ENCODE measurements at regions not wholly inside any gene's neighbourhood (a gene's known extent, or its start where the extent isn't known, plus 50 kb on each side); places are given as distances from the start of the nearest gene placed in this dataset.
A peak's percentile ranks its signal among the peaks of the same experiment; 100 is the strongest.

DNA sequence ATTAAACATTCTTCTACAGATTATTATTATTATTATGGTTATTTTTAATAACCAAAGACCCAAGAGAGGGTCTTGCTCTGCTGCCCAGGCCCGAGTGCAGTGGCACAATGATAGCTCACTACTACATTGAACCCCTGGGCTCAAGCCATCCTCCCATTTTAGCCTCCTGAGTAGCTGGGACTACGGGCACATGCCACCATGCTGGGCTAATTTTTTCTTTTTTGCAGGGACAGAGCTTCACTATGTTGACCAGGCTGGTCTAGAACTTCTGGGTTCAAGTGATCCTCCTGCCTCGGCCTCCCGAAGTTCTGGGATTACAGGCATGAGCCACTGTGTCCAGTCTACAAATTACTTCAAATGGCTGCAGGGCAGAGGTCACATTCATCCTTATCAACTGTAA lies 179.8 kb downstream of the KCNRG start:
- DNase-seq (ENCODE audit: low spot score): no peak

GRCh38 chr13:50196118-50196517 lies 180.9 kb downstream of the KCNRG start:
- DNase-seq (ENCODE audit: low spot score): no peak

GRCh38 chr13:50197705-50198104 lies 182.5 kb downstream of the KCNRG start:
- DNase-seq (ENCODE audit: low spot score): no peak

DNA sequence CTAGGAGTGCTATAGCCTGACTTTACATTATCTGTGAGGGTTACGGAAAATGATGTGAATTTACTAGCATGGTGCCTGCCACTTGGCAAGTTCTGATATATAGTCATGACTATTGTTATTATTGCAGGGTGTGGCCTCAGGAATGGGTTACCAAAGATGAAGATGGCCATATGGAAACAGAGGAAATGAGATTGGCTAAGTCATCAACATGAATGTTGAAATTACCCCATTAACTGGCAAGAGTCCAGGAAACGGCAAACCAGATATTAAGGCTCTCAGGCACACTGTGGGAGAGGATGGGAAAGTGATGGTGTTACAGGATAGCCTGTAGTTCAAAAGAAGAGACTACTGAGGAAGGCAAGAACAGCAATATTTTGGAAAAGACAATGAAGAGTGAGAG lies 183.3 kb downstream of the KCNRG start:
- DNase-seq (ENCODE audit: low spot score): no peak

DNA sequence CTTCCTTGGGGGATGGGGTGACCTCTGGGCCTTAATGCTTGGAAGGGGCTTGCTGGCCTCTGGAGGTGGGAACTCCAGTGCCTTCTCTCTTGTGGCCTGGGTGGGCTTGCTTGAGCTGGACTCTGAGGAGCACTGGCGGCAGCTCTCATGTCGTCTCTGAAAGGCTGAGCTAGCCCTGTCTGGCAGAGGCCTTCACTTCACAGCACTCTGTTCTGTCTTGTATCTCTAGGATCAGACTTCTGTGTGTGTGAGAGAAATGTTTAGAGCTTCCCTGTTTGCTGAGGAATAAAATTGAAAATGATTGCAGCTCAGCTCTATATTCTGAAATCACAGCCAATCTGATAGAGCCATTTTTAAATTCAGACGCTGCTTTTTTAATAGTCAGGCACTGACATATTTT lies 185.3 kb downstream of the KCNRG start:
- no peak for DNase-seq (ENCODE audit: low spot score)

GRCh38 chr13:50200988-50201387 lies 185.7 kb downstream of the KCNRG start:
- DNase-seq (ENCODE audit: low spot score): no peak

DNA sequence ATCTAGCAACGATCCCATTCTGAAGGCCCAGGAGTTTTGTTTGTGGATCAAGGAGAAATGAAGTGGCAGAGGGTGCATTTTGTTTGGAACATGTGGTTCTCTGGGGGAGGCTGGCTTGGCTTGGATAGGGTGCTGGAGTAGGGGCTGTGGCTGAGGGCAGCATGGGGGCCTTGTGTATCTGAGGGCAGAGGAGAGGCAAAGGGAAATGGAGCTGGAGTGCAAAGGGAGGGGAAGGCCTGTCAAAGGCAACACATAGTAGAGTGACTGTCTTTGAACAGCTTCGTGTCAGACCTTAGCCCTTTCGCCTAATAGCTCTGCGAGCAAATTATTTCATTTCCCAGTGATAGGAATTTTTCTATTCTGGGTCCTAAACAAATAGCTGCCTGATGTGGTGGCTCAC lies 187.2 kb downstream of the KCNRG start:
- no peak for DNase-seq (ENCODE audit: low spot score)

- DNase-seq (ENCODE audit: low spot score): no peak
Measured at GRCh38 chr13:50203256-50203941, 188.2 kb downstream of the KCNRG start.

GRCh38 chr13:50205581-50205980 lies 190.3 kb downstream of the KCNRG start:
- DNase-seq (ENCODE audit: low spot score): no peak

GRCh38 chr13:50208826-50209335 lies 193.6 kb downstream of the KCNRG start:
- no peak for DNase-seq (ENCODE audit: low spot score)

GRCh38 chr13:50209631-50210030 lies 194.4 kb downstream of the KCNRG start:
- no peak for DNase-seq (ENCODE audit: low spot score)

- DNase-seq (ENCODE audit: low spot score): no peak
Measured at GRCh38 chr13:50213526-50213925, 198.3 kb downstream of the KCNRG start.

DNA sequence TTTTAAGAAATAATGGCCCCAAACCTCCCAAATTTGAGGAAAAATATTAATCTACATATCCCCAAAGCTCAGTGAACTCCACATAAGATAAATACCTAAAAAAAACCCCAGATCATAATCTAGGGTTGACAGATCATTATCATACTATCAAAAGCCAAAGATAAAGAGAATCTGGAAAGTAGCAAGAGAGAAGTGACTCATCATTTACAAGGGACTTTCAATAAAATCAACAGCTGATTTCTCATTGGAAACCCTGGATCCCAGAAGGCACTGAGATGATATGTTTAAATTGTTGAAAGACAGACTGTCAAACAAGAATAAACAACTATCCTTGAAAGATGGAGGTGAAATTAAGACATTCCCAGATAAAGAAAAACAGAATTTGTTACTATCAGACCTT lies 199.3 kb downstream of the KCNRG start:
- no peak for DNase-seq (ENCODE audit: low spot score)

GRCh38 chr13:50215399-50215798 lies 200.2 kb downstream of the KCNRG start:
- no peak for DNase-seq (ENCODE audit: low spot score)

DNA sequence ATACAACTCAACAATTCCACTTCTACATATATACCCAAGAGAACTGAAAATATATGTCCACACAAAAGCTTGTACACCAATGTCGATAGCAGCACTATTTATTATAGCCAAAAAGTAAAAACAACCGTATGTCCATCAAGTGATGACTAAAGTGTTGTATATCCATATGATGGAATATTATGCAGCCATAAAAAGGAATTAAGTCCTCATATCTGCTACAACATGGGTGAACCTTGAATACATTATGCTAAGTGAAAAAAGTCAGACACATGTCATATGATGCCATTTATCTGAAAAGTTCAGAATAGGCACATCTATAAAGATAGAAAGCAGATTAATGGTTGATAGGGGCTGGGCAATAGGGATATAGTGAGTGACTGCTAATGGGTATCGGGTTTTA lies 204.5 kb downstream of the KCNRG start:
- DNase-seq (ENCODE audit: low spot score): no peak

DNA sequence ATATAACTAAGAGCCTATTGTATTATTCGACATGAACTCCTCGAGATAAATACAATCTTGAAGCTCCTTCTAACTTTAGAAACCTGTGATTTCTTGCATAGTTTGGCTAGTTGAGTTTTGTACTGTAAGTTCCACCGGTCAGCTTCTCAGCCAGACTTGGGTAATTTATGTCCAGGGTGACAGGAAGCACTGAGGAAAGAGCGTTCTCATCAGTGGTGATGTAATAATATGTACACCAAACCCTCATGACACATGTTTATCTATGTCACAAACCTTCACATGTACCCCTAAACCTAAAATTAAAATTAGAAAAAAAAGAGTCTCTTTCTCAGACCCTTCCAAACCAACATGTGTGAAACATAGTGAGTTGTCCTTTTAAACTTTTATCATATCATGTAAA lies 205.7 kb downstream of the KCNRG start:
- DNase-seq (ENCODE audit: low spot score): no peak

DNA sequence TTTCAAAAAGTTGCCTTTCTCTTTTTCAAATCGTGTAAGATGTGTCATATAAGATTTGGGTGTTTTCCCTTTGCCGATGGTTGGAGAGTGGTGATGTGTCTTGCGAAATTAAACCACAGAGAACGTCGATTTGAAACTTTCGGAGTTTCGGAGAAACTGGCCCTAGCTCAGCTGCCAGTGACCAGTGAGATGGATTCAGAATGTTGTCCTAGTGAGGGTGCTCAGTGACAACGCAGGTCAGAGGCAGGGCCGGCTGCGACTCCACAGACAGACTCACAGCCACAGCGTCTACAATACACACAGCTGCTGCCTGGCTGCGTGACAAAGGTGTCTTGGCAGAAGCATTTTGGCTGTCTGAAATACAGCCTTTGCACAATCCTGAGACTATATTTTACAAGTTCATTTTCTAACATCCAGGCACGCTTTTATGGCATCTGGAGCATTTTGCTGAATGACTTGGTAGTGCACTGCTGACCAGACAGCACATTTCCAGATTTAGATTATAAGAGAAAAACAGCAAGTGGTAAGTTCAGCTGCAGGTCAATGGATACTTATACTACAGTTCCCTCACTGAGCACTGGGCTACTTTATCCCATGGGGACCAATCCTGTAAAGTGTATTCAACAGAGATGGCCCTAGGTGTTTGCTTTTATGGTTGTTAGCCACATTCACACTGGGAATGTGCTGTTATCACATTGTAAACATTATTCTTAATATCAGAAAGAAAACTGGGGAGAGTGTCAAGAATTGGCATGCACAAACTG lies 207.5 kb downstream of the KCNRG start:
- peak; percentile 40 for DNase-seq (ENCODE audit: low spot score)

DNA sequence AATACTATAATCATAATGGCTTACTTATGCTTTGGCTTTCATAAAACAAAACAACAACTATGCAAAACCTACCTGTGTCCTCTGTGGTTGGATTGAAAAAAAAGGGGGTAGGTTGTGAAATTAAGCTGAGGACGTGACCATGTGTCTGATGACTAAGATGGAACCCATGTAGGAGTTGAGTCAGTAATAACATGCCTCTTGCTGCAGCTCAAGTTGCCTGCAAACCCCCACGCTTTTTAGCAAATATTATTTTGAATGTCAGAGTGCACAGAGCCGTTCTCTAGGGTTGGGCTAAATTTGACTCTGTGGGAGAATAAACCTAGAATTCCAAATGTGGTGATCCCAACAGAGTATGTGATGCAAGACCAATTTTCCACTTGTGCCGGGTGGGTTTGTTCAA lies 209.3 kb downstream of the KCNRG start:
- peak; percentile 82 for DNase-seq (ENCODE audit: low spot score)

GRCh38 chr13:50225193-50226155 lies 210.2 kb downstream of the KCNRG start:
- DNase-seq (ENCODE audit: low spot score): no peak

GRCh38 chr13:50226515-50227155 lies 211.4 kb downstream of the KCNRG start:
- DNase-seq (ENCODE audit: low spot score): peak; percentile 71

GRCh38 chr13:50227361-50227760 lies 212.1 kb downstream of the KCNRG start:
- DNase-seq (ENCODE audit: low spot score): peak; percentile 44

GRCh38 chr13:50228527-50228926 lies 213.3 kb downstream of the KCNRG start:
- DNase-seq (ENCODE audit: low spot score): no peak
